Transverse colon (tissue), 4 donors: ENCODE measurements at regions not wholly inside any gene's neighbourhood (a gene's known extent, or its start where the extent isn't known, plus 50 kb on each side); places are given as distances from the start of the nearest gene placed in this dataset.

Experiments used
- DNase-seq: peaks from one replicate; pipeline ENCODE4 v3.0.0-alpha.2; 2019
- H3K27ac ChIP-seq, 4 donors: fragments of 200-600 bp; sonication (generic); 2 replicates each; pipeline ENCODE4 v1.5.1; 2016 to 2018; ENCODE audit warnings: inconsistent platforms in 4 of 4
- H3K27me3 ChIP-seq: fragments of 200-600 bp; sonication (generic); 2 replicates; pipeline ENCODE4 v1.5.1; 2017; ENCODE audit warnings: inconsistent platforms
- H3K36me3 ChIP-seq, 4 donors: fragments of 200-600 bp; sonication (generic); 2 replicates each; pipeline ENCODE4 v1.5.1; 2017 to 2019; ENCODE audit warnings: inconsistent platforms in 4 of 4
- H3K4me1 ChIP-seq, 4 donors: fragments of 200-600 bp; sonication (generic); 2 replicates each; pipeline ENCODE4 v1.5.1; 2017 to 2020; ENCODE audit warnings: inconsistent platforms in 4 of 4
- H3K4me3 ChIP-seq, 4 donors: fragments of 200-600 bp; sonication (generic); 1 replicate in 1 of 4; 2 replicates in 3 of 4; pipeline versions ENCODE4 v1.5.1 to v1.6.1; 2017 to 2019; ENCODE audit warnings: inconsistent platforms in 4 of 4
- H3K9me3 ChIP-seq, 2 donors: fragments of 200-600 bp; sonication (generic); 2 replicates each; pipeline ENCODE4 v1.5.1; 2017 to 2019; ENCODE audit warnings: inconsistent platforms in 2 of 2
- CTCF ChIP-seq, 5 experiments: fragments of 200-600 bp in 3 of 5; fragments of 450-650 bp in 2 of 5; sonication (generic) in 3 of 5; IDR thresholded peaks; 1 replicate in 2 of 5; 2 replicates in 3 of 5; pipeline ENCODE4 v1.5.1; 2016 to 2017; ENCODE audit warnings: antibody characterized with exemption in 5 of 5, inconsistent platforms in 3 of 5, mild to moderate bottlenecking in 2 of 5, moderate library complexity in 1 of 5
- EP300 ChIP-seq: sonication (generic); formaldehyde crosslinking; IDR thresholded peaks from one replicate; pipeline ENCODE4 v1.6.1; 2017; ENCODE audit warnings: antibody characterized with exemption, low read depth
- POLR2A ChIP-seq: fragments of 450-650 bp; IDR thresholded peaks from one replicate; pipeline ENCODE4 v1.6.1; 2016; ENCODE audit warnings: antibody characterized with exemption, mild to moderate bottlenecking, moderate library complexity
- POLR2AphosphoS5 ChIP-seq, 3 donors: sonication (generic); formaldehyde crosslinking; IDR thresholded peaks; one replicate each; pipeline ENCODE4 v1.6.1; 2016; ENCODE audit warnings: antibody characterized with exemption in 3 of 3
- WGBS, 2 donors: methylation state at CpG; one replicate each; pipeline ENCODE4 v1.1.5; 2018; ENCODE audit warnings: low coverage in 1 of 2; 5-methylcytosine and 5-hydroxymethylcytosine counted together
- in situ Hi-C, 4 donors: fragments of 200-750 bp; cut with MboI; loops; one replicate each; pipeline versions ENCODE4 v1.15.0 to v1.15.1; 2017; ENCODE audit warnings: low sequenced_read_pairs in 3 of 4, low pct_ligation_motif_present in 1 of 4, low pct_unique_long_range_greater_than_20kb in 1 of 4
- intact Hi-C: fragments of 100-400 bp; cut with DNase I; formaldehyde crosslinking; loops from one replicate; pipeline ENCODE4 v1.15.1; 2023; ENCODE audit warnings: low total_unique reads

- TF ChIP-seq CTCF (IDR thresholded peaks at IDR 0.05) (no peak), POLR2AphosphoS5 (IDR thresholded peaks at IDR 0.05) (no peak), EP300 (no peak), POLR2A (no peak)
- H3K27me3 ChIP-seq: no peaks in the 10 kb centered on the region
- no peak for DNase-seq
Measured at GRCh38 chr3:24907106-24907505, 412.5 kb upstream of the THRB start.

GRCh38 chr3:24911076-24911475, 416.4 kb upstream of the THRB start:
- Histone ChIP-seq H3K27me3 (no peaks in the 10 kb centered on the region), H3K4me3 (no peak overlapping the region), H3K27ac (no peak overlapping the region), H3K9me3 (no peaks in the 10 kb centered on the region), H3K36me3 (no peaks in the 10 kb centered on the region), H3K4me1 (no peaks in the 10 kb centered on the region)
- no peak for DNase-seq
- intact Hi-C loops: no loop called here
- 42 to 48% methylated on average over 3 of the region's 3 CpGs for WGBS, 2 donors
- in situ Hi-C loops: no loop called here
- no peak for TF ChIP-seq EP300
- no peak for TF ChIP-seq POLR2A
- no peak for TF ChIP-seq POLR2AphosphoS5 (IDR thresholded peaks at IDR 0.05)
- TF ChIP-seq CTCF (IDR thresholded peaks at IDR 0.05): no peak

More at GRCh38 chr3:24907106-24907505, 412.5 kb upstream of the THRB start:
- WGBS, 2 donors: 60 to 71% methylated on average over 2 of the region's 2 CpGs
- in situ Hi-C loops: no loop called here
- Histone ChIP-seq H3K4me3 (no peak overlapping the region), H3K36me3 (no peaks in the 10 kb centered on the region), H3K27ac (no peak overlapping the region), H3K9me3 (no peaks in the 10 kb centered on the region), H3K4me1 (no peaks in the 10 kb centered on the region)
- intact Hi-C loops: no loop called here

GRCh38 chr3:24915639-24916038, 421.0 kb upstream of the THRB start:
- TF ChIP-seq POLR2AphosphoS5 (IDR thresholded peaks at IDR 0.05): no peak
- TF ChIP-seq EP300: no peak
- TF ChIP-seq CTCF (IDR thresholded peaks at IDR 0.05): no peak
- TF ChIP-seq POLR2A: no peak
- H3K4me3 ChIP-seq: no peak overlapping the region
- in situ Hi-C loops (no loop called here), intact Hi-C loops (no loop called here)
- H3K9me3 ChIP-seq: no peaks in the 10 kb centered on the region
- WGBS, 2 donors: 76 to 80% methylated on average over 2 of the region's 2 CpGs
- H3K27me3 ChIP-seq: no peaks in the 10 kb centered on the region
- no peak overlapping the region for H3K27ac ChIP-seq
- DNase-seq: no peak
- no peaks in the 10 kb centered on the region for H3K36me3 ChIP-seq
- no peaks in the 10 kb centered on the region for H3K4me1 ChIP-seq

GRCh38 chr3:24917908-24918307, 423.3 kb upstream of the THRB start:
- intact Hi-C loops: no loop called here
- Histone ChIP-seq H3K9me3 (no peaks in the 10 kb centered on the region), H3K4me3 (no peak overlapping the region), H3K27me3 (no peaks in the 10 kb centered on the region), H3K4me1 (no peaks in the 10 kb centered on the region), H3K27ac (no peak overlapping the region), H3K36me3 (no peaks in the 10 kb centered on the region)
- 89 to 91% methylated on average over 5 of the region's 5 CpGs for WGBS, 2 donors
- in situ Hi-C loops: no loop called here
- TF ChIP-seq POLR2A (no peak), CTCF (IDR thresholded peaks at IDR 0.05) (no peak), POLR2AphosphoS5 (IDR thresholded peaks at IDR 0.05) (no peak), EP300 (no peak)
- no peak for DNase-seq
